Motor neuron (in vitro differentiated cells): ENCODE measurements at regions not wholly inside any gene's neighbourhood (a gene's known extent, or its start where the extent isn't known, plus 50 kb on each side); places are given as distances from the start of the nearest gene placed in this dataset.

Experiments
- ATAC-seq, 8 experiments: fragments of 200-7000 bp; cut with Tn5 transposase; replicated peaks in 6 of 8; 2 replicates each; pipeline ENCODE4 v1.8.0; 2021; ENCODE audit warnings: mild to moderate bottlenecking in 8 of 8, moderate library complexity in 8 of 8
- H3K27ac ChIP-seq, 2 donors: fragments of 250-450 bp; sonication (Bioruptor Pico); 2 replicates each; pipeline ENCODE4 v1.9.0; 2021; ENCODE audit warnings: antibody characterized with exemption in 2 of 2, mild to moderate bottlenecking in 2 of 2, moderate library complexity in 1 of 2
- H3K4me1 ChIP-seq, 2 donors: fragments of 250-450 bp; sonication (Bioruptor Pico); replicated peaks in 1 of 2; 2 replicates each; pipeline ENCODE4 v1.6.1; 2021; ENCODE audit warnings: antibody characterized with exemption in 2 of 2, mild to moderate bottlenecking in 2 of 2, moderate library complexity in 1 of 2
- H3K4me3 ChIP-seq, 5 donors: fragments of 250-450 bp; sonication (Bioruptor Pico); 2 replicates each; pipeline ENCODE4 v1.9.0; 2021; ENCODE audit warnings: antibody characterized with exemption in 5 of 5, mild to moderate bottlenecking in 5 of 5, moderate library complexity in 4 of 5
- WGBS, 10 experiments: fragments of 450-650 bp; shearing (Covaris generic); methylation state at CpG; one replicate each; pipeline ENCODE4 v1.0.0; 2022; 5-methylcytosine and 5-hydroxymethylcytosine counted together
- in situ Hi-C, 9 experiments: fragments of 400-800 bp; cut with MboI; loops; one replicate each; pipeline ENCODE4 v1.15.0; 2021; ENCODE audit warnings: low sequenced_read_pairs in 9 of 9, low pct_unique_long_range_greater_than_20kb in 2 of 9; ENCODE audit not compliant: unreplicated experiment in 9 of 9

DNA sequence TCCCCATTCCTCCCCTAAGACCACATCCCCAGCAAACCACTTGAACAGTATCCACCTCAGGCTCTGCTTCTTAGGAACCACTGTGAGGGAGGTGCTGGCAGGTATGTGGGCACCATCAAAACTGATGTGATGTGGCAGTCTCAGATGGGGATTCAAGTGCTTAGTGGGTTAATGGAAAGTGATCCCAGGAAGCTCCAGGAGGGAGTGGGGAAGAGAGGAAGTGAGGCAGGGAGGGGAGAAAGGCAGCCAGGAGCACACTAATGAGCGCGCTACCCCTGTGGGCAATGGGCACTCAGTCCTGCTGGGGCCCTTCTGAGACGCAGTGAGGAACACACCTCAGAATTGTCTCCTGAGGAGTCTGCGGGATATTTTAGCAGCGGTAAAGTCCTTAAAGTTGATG is 263.1 kb upstream of the MOCS1 start:
- in situ Hi-C loops, result no loop called here
- H3K27ac ChIP-seq, result no peak overlapping the region
- no peaks in the 10 kb centered on the region for H3K4me1 ChIP-seq
- no peak overlapping the region for H3K4me3 ChIP-seq
- WGBS, 10 experiments, result 60 to 100% (median 77%) methylated on average over 1 to 5 of the region's 5 CpGs; no CpG with 5 or more reads in 4 of the 10 experiments
- ATAC-seq, result no peak

DNA sequence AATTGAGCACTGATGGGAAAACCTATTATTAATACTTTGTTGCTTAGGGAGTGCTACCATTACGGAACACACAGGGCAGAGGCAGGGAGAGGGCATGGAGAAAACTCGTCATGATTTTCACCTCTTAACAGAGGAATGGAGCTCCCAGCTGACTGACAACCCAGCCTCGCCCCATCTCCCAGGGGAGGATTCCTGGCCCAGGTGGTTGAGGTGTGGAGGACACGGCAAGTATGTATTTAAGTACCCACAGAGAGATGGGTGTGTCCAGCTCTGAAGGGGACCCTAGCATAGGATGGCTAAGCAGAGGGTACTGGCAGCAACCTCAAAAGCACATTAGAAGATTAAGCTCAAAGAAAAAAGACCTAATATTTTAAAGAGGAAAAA is 261.9 kb upstream of the MOCS1 start:
- H3K27ac ChIP-seq, result no peak overlapping the region
- 4 to 100% (median 60%) methylated on average over 1 to 3 of the region's 4 CpGs; no CpG with 5 or more reads in 3 of the 10 experiments for WGBS, 10 experiments
- no peak overlapping the region for H3K4me3 ChIP-seq
- in situ Hi-C loops, result no loop called here
- no peak for ATAC-seq
- no peaks in the 10 kb centered on the region for H3K4me1 ChIP-seq

DNA sequence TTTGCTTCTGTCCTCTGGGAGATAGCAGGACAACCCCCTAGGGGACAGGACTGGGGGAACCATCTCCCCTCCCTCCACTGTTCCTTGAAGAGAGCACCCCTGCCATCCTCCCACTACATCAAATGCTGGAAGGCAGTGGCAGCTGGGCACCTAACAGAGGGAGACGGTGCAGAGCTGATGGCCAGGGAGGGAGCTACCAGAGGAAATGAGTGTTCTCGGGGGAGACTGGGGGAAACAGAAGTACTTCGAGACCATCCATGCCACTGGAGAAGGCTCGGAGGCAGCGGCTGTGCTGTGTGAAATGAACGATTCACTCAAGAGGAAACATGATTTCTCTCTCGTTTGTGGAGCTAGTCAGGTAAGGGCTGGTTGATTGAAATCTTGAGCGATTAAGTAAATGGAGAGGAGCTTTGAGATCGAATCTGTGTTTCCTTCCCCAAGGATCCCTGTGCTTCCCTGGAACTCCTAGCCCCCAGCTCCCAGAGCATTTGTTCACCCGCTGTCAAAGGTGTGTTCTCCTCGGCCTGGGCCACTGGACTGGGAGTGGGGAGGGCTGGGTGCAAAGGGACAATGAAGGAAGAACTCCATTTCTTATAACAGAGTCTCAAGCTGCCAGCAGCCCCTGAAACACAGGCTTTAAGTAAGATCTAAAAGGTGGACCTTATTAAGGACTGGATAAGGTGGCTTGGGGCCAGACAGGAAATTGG is 261.3 kb upstream of the MOCS1 start:
- in situ Hi-C loops, result no loop called here
- no peaks in the 10 kb centered on the region for H3K4me1 ChIP-seq
- WGBS, 10 experiments, result 8 to 93% (median 76%) methylated on average over 1 to 9 of the region's 11 CpGs; no CpG with 5 or more reads in 4 of the 10 experiments

DNA sequence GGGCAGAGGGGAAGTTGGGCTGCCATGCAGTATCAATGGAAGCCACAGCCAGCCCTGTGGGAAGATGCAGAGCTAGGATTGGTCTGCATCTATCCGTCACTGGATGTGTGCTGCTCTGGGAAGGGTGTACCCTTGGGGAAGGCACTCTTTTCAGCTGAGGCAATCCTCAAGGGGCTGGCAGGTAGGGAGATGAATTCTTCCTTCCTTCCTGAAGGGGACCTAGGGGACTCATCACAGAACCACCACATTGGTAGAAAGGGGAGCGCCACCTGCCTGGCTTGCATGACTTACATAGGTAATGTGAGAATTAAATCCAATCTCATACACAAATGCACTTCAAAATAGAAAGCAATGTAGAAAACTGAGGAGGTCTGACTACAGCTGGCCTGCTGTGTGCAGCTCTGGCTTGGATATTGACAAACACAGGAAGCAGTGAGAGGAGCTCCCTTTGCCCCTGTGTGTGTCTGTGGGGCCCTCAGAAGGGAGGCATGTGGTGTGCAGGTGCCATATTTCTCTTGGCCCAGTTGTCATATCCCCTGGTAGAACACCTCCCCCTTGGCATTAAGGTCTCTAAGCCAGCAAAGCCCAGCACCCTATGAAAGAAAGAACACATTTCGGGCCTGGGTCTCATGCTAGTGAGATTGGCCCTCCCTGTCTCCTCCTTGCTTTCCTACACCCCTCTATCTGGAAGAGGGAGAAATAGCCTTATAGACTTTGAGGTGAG is 260.3 kb upstream of the MOCS1 start:
- Histone ChIP-seq H3K27ac (no peak overlapping the region), H3K4me1 (no peaks in the 10 kb centered on the region), H3K4me3 (no peak overlapping the region)
- in situ Hi-C loops, result no loop called here
- no peak for ATAC-seq
- 0 to 92% (median 69%) methylated on average over 1 to 2 of the region's 3 CpGs; no CpG with 5 or more reads in 3 of the 10 experiments for WGBS, 10 experiments

More for the DNA sequence above, 261.3 kb upstream of the MOCS1 start:
- no peak overlapping the region for H3K4me3 ChIP-seq
- no peak overlapping the region for H3K27ac ChIP-seq
- ATAC-seq, result no peak

DNA sequence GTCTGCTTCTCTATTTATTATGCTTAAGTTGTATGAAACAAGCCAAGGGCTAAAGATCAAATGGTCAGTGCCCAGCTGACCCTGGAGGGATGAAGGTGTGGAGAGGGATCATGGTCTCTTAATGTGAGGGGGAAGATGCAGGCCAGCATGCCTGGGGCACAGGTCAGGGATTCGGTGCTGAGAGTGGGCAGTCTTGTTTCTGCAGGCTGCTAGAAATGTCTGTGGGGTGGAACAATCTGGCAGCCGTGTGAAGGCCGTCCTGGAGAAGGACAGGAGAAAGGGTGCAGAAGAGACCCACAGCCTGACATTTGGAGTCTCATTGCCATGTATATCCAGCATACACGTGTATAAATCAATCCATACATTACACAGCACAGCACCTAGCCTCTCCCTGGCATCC is 258.3 kb upstream of the MOCS1 start:
- in situ Hi-C loops, result no loop called here
- H3K4me3 ChIP-seq, result no peak overlapping the region
- no peak overlapping the region for H3K27ac ChIP-seq
- ATAC-seq, result no peak
- H3K4me1 ChIP-seq, result no peaks in the 10 kb centered on the region
- 0 to 86% (median 25%) methylated on average over 1 to 4 of the region's 4 CpGs; no CpG with 5 or more reads in 4 of the 10 experiments for WGBS, 10 experiments

DNA sequence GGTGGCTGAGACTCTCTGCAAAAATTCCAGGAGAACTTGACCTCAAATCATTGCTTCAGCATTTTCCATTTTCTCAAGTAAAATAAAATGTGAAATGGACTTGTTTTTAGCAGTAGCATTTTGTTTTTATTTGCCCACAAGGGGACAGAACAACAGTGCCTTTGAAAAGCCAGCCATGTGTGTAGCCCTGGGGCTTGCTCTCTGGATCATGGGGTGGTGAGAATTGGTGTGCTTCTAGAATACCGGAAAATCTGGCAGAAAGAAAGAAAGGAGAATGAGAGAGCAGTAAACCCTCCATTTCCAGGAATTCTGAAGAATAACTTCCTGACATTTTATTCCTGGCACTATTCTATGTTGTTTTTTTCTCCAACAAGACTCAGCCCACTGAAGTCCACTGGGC is 254.7 kb upstream of the MOCS1 start:
- in situ Hi-C loops, result no loop called here
- H3K4me3 ChIP-seq, result no peak overlapping the region
- WGBS, 10 experiments, result 0 to 100% (median 83%) methylated on average over 1 of the region's 1 CpG; no CpG with 5 or more reads in 5 of the 10 experiments
- H3K4me1 ChIP-seq, result no peaks in the 10 kb centered on the region
- ATAC-seq, result peak in 1 of 8 experiments; percentile 25
- no peak overlapping the region for H3K27ac ChIP-seq

DNA sequence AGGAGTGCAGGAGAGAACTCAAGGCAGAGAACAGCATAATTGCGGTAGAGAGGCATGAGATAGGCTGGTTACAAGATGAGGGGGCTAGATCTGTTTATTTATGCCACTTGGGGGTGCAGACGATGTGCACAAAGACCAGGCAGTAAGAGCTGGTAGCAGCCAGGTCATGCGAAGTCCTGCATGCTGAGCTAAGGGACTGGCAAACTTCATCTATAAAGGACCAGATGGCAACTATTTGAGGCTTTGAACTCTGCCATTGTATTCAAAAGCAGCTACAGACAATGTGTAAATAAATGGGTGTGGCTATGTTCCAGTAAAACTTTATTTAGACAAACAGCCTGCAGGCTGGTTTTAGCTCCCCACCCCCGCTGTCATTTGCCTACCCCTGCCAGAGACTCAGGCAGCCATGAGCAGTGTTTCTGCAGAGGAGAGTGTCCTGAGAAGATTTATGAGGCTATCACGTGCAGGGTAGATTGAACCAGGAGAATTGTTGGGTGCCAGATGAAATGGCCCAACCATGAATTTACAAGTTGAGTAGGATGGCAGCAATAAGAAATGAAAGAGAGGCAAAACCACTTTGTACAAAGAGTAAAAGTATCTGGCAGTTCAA is 253.4 kb upstream of the MOCS1 start:
- Histone ChIP-seq H3K4me3 (no peak overlapping the region), H3K27ac (peak overlapping the region in 1 of 2 donors; percentile 39), H3K4me1 (no peaks in the 10 kb centered on the region)
- 8 to 80% (median 38%) methylated on average over 1 to 5 of the region's 5 CpGs; no CpG with 5 or more reads in 2 of the 10 experiments for WGBS, 10 experiments
- in situ Hi-C loops, result no loop called here
- ATAC-seq, result peak in 5 of 8 experiments; percentile 31 to 72 (median 65)

DNA sequence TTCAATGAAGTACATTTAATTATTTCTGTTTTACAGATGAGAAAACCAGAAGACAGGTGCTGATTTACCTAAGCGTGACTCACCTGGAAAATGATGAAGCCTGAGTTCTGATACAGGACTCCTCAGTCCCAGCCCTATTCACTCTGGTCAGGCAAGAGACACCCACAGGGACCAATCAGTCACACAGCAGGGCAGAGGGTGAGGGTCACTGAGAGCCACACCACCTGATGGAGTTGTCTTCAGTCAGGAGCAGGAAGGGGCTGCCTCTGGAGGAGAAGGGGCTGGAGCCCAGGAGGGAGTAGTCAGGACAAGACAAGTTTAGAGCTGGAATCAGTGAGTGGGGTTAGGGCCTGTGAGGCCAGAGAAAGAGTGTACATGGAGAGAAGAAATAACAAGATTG is 251.2 kb upstream of the MOCS1 start:
- Histone ChIP-seq H3K27ac (no peak overlapping the region), H3K4me1 (no peaks in the 10 kb centered on the region), H3K4me3 (no peak overlapping the region)
- 25 to 100% (median 76%) methylated on average over 1 of the region's 1 CpG; no CpG with 5 or more reads in 2 of the 10 experiments for WGBS, 10 experiments
- ATAC-seq, result no peak
- in situ Hi-C loops, result no loop called here

DNA sequence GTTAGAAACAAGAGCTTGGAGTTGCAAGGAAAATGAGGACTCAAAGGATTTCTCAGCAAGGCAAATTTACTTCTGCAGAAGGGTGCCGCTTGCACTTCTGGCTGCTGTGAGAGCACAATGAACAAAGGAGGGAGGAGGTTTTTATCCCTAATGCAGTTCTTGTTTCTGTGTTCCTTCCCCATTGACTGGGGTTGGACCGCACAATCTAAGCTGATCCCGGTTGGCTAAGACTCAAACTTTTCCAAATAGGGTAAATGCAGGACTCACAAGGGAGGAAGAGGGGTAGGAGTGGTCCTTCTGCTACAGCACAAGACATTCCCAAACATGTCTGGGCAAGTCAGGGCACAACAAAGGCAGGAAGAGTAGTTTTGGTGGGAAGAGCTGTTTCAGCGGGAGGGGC is 249.6 kb upstream of the MOCS1 start:
- Histone ChIP-seq H3K4me1 (no peaks in the 10 kb centered on the region), H3K27ac (no peak overlapping the region), H3K4me3 (no peak overlapping the region)
- WGBS, 10 experiments, result 50 to 100% (median 90%) methylated on average over 2 to 4 of the region's 4 CpGs; no CpG with 5 or more reads in 1 of the 10 experiments
- peak in 1 of 8 experiments; percentile 27 for ATAC-seq
- in situ Hi-C loops, result no loop called here

DNA sequence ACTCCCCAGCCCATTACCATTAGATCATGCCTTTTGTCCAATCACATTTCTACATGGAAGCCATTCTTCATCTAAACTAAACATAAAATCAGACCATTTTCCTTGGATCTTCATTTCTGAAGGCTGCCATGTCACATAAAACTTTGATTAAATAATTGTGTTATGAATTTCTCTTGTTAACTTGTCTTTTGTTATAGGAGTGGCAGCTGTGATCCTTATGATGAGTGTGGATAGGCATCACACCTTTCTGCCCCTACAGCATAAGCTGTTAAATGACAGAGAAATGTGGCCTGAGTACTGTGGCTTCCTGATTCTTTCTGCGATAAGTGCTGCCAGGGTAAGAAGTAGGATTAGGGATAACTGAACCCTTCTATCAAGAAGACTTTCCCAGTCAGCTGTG is 247.1 kb upstream of the MOCS1 start:
- H3K27ac ChIP-seq, result no peak overlapping the region
- WGBS, 10 experiments, result 0 to 100% (median 79%) methylated on average over 1 of the region's 1 CpG; no CpG with 5 or more reads in 6 of the 10 experiments
- in situ Hi-C loops, result no loop called here
- ATAC-seq, result no peak
- no peaks in the 10 kb centered on the region for H3K4me1 ChIP-seq
- no peak overlapping the region for H3K4me3 ChIP-seq

DNA sequence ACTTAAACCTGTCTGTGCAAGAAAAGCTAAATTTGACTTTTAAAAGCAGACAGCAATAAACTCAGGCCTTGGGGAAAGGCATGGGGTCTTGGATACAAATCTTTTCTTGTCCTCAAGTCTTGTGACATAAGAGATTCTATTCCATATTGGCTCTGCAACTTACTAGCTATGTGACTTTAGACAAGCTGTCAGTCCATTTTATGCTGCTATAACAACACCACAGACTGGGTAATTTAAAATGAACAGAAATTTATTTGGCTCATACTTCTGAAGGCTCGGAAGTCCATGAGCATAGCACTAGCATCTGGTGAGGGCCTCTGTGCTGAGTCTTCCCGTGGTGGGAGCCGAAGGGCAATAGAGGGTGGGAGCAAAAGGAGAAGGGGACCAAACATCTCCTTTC is 246.0 kb upstream of the MOCS1 start:
- 0 to 100% (median 82%) methylated on average over 1 to 3 of the region's 3 CpGs; no CpG with 5 or more reads in 2 of the 10 experiments for WGBS, 10 experiments
- no peaks in the 10 kb centered on the region for H3K4me1 ChIP-seq
- no peak overlapping the region for H3K27ac ChIP-seq
- ATAC-seq, result no peak
- in situ Hi-C loops, result no loop called here
- H3K4me3 ChIP-seq, result no peak overlapping the region

DNA sequence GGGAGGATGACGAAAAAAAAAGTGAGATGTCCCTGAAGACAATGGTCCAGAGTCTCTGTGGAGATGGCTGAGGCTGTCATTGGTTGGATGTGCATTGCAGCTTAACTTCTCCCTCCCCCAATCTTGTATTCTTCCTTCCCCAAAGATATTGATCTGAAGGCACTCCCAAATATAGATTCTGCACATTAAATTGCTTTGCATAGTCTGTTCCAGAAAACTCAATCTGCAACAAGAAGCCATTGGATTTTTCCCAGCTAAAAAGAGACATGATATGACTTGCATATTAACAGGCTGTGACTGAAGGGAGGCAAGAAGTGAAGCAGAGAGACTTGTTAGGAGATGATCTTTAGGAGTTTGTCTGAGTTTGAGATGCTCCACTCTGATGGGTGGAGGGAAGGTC is 245.2 kb upstream of the MOCS1 start:
- in situ Hi-C loops, result no loop called here
- Histone ChIP-seq H3K4me1 (no peaks in the 10 kb centered on the region), H3K27ac (no peak overlapping the region), H3K4me3 (no peak overlapping the region)
- no peak for ATAC-seq
- WGBS, 10 experiments, result 0 to 71% (median 60%) methylated on average over 1 of the region's 1 CpG; no CpG with 5 or more reads in 6 of the 10 experiments

DNA sequence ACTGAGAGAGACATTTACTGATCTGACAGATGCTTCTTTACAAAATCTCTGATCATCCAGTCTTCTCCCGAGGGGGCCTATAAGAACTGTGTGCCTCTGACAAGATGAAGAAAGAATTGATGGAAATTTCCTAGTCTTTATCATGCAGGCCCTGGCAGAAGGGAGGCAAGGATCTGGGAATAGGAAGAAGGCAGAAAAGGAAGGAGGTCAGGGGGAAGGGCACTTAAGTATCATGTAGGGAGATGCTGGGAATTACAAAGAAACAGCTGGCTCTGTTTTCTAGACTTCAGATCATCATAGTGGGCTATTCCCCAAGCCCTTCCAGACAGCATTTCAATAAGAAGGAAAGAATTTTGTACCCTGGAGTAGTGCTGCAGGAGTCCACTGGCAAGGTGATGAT is 243.3 kb upstream of the MOCS1 start:
- in situ Hi-C loops, result no loop called here
- no peak for ATAC-seq

More for the DNA sequence above, 243.3 kb upstream of the MOCS1 start:
- 0 to 100% (median 25%) methylated on average over 1 of the region's 1 CpG; no CpG with 5 or more reads in 5 of the 10 experiments for WGBS, 10 experiments
- H3K27ac ChIP-seq, result no peak overlapping the region
- peaks cover 0 to 6% of the 10 kb centered on the region in 2 donors for H3K4me1 ChIP-seq
- H3K4me3 ChIP-seq, result no peak overlapping the region
